AG04450 (cell line): ENCODE measurements at regions not wholly inside any gene's neighbourhood (a gene's known extent, or its start where the extent isn't known, plus 50 kb on each side); places are given as distances from the start of the nearest gene placed in this dataset.

Experiments used
- CTCF ChIA-PET: fragments of 300-600, 350-600 bp; formaldehyde crosslinking; extraction: SDS; loops from one replicate; lab custom pipeline; 2022; ENCODE audit warnings: antibody characterized with exemption, inconsistent platforms; lab: Charles Lee
- POLR2A ChIA-PET: fragments of 350-600 bp; formaldehyde crosslinking; extraction: SDS; loops from one replicate; lab custom pipeline; 2021; ENCODE audit warnings: antibody characterized with exemption, inconsistent platforms; lab: Yijun Ruan, JAX
- DNase-seq: peaks from one replicate; pipeline ENCODE4 v3.0.0-alpha.2; 2011; ENCODE audit warnings: low read depth, low spot score
- H3K27ac ChIP-seq: one replicate; pipeline ENCODE4 v1.5.1; 2012; ENCODE audit warnings: low read depth, low read length, control low read depth
- H3K27me3 ChIP-seq: one replicate; pipeline ENCODE4 v1.6.0; 2012; ENCODE audit warnings: low read length; ENCODE audit not compliant: control insufficient read depth, insufficient read depth
- H3K4me3 ChIP-seq: 2 replicates; pipeline ENCODE4 v1.5.1; 2011; ENCODE audit warnings: mild to moderate bottlenecking, low read depth, low read length, control low read depth
- H3K9me3 ChIP-seq: 2 replicates; pipeline ENCODE4 v1.5.1; 2012; ENCODE audit warnings: low read length; ENCODE audit not compliant: control insufficient read depth, insufficient read depth
- CTCF ChIP-seq: IDR thresholded peaks from 2 replicates; pipeline ENCODE4 v1.5.1; 2011; ENCODE audit warnings: low read depth, low read length, control low read depth, inconsistent platforms

DNA sequence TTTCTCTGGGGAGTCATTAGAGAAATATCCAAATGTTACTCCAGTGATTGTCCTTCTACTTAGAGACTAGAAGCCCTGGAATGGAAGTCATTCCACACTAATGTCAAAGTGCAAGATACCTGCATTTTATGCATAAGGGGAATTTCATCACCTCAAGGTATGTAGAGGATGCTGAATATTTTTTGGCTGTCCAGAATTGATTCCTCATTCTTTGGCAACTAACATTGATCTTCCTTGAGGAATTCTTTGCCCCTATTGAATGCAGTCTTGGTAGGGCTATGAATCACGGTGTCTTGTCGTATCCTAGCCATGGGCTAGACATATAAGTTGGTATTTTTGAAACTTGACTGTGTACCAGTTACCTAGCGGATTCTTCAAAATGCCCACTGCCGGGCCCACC is 271.1 kb downstream of the CNTN3 start:
- POLR2A ChIA-PET = no interaction called here
- no peak for DNase-seq
- CTCF ChIA-PET = no interaction called here

DNA sequence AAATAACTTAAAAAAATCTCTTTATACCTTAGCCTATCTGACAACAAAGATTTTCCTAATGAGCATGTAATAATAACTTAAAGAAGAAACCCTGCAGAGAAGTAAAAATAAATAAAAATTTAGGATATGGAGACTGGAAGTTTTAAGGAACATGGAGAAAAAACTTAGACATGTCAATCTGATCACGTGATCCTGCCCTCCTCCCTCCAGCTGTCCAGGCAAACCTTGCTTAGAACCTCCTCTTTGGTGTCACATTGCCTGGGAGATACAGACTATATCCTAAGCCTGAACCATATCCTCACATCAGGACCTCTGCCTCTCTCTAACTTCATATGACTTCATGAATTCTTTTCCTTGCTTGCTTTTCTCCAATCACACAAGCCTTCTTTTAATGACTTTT is 275.5 kb downstream of the CNTN3 start:
- TF ChIP-seq CTCF = no peak

More for the DNA sequence above, 271.1 kb downstream of the CNTN3 start:
- H3K4me3 ChIP-seq = no peak overlapping the region
- H3K9me3 ChIP-seq = no peaks in the 10 kb centered on the region
- TF ChIP-seq CTCF = no peak
- H3K27ac ChIP-seq = no peak overlapping the region
- H3K27me3 ChIP-seq = no peaks in the 10 kb centered on the region

DNA sequence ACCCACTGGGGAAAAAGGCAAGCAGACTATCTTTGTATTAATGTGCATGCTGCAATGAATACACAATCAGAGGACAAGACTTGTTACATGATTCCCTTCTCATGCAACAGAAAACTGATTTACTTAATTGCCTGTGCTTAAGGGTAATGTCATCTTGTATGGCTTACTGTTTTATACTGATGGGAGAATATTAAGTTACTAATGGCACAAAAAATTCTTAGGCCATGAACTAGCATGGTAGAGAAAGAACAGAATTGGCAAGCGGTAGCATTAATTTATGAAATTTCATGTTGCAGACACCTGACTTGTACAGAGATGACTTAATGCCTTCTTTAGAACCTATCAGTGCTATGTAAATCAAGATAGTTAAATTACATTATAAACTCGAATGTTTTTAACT is 282.3 kb downstream of the CNTN3 start:
- no peak for DNase-seq
- CTCF ChIA-PET = interaction anchor here (1.2 kb wide), 1 partner anchor 65 kb away, joined by 3 read pairs; no protein-coding TSS in a partner anchor
- H3K27ac ChIP-seq = no peak overlapping the region
- POLR2A ChIA-PET = no interaction called here
- no peaks in the 10 kb centered on the region for H3K27me3 ChIP-seq
- no peak for TF ChIP-seq CTCF
- H3K4me3 ChIP-seq = no peak overlapping the region
- no peaks in the 10 kb centered on the region for H3K9me3 ChIP-seq

More for the DNA sequence above, 275.5 kb downstream of the CNTN3 start:
- Histone ChIP-seq H3K4me3 (no peak overlapping the region), H3K27me3 (no peaks in the 10 kb centered on the region), H3K27ac (no peak overlapping the region), H3K9me3 (no peaks in the 10 kb centered on the region)
- ChIA-PET POLR2A (no interaction called here), CTCF (interaction anchor here (0.6 kb wide), 1 partner anchor 83 kb away, joined by 3 read pairs; no protein-coding TSS in a partner anchor)
- DNase-seq = no peak

DNA sequence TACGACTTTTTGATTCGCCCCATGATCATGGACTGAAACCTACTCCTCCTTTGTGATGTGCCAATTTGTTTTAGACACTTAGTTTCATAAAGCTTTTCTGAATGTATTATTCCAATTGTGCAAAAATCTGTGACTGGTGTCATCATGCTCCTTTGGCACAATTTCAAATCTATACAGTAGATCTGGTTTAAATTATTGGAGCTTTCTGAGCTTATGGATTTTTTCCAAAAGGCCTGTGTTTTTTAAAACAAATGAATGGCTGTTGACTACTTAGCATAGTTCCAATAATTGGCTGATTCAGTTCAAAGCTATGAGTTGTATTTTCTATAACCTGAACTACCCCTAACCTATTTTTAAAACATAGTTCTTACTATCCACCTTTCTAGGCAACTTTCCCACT is 282.7 kb downstream of the CNTN3 start:
- CTCF ChIA-PET = no interaction called here
- no peak for TF ChIP-seq CTCF
- no peak for DNase-seq
- POLR2A ChIA-PET = no interaction called here
- no peaks in the 10 kb centered on the region for H3K9me3 ChIP-seq
- no peak overlapping the region for H3K27ac ChIP-seq
- no peaks in the 10 kb centered on the region for H3K27me3 ChIP-seq
- no peak overlapping the region for H3K4me3 ChIP-seq

DNA sequence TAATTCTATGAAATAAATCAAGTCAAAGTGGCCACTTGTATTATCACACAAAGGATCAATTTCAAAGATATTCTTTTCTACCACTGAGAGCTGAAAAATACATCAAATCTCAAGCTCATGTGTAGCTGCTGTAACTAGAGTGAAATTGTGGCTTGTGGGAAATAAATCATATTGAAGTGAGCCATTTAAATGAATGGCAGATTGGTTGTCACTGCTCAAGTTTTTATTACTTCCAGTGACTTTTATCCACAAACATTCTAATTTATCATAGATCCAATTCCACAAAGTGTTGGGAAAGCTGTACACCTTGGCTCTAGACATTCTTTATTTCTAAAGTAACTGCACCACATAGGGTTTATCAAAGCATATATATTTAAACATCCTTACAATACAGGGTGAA is 285.4 kb downstream of the CNTN3 start:
- no peak for DNase-seq
- POLR2A ChIA-PET = no interaction called here

More for the DNA sequence above, 285.4 kb downstream of the CNTN3 start:
- H3K27me3 ChIP-seq = no peaks in the 10 kb centered on the region
- H3K4me3 ChIP-seq = no peak overlapping the region
- no peaks in the 10 kb centered on the region for H3K9me3 ChIP-seq
- no peak overlapping the region for H3K27ac ChIP-seq
- CTCF ChIA-PET = no interaction called here
- no peak for TF ChIP-seq CTCF
